Activated CD8-positive, alpha-beta T cell treated with anti-CD3 and anti-CD28 coated beads, Interleukin-2, amount 10 ng/mL, durations not matched to agents 7 days and 5 days (primary cell): ENCODE measurements at regions not wholly inside any gene's neighbourhood (a gene's known extent, or its start where the extent isn't known, plus 50 kb on each side); places are given as distances from the start of the nearest gene placed in this dataset.

Experiments used
- ATAC-seq: fragments of 150-1000 bp; cut with Tn5 transposase; one replicate; pipeline ENCODE4 v1.10.0; 2021; ENCODE audit warnings: moderate library complexity
- CTCF ChIA-PET: fragments of 350-600 bp; sonication (Branson Sonifier 250); formaldehyde crosslinking; loops from one replicate; lab custom pipeline; 2021; ENCODE audit warnings: antibody characterized with exemption; lab: Charles Lee
- POLR2A ChIA-PET: fragments of 350-600 bp; sonication (Branson Sonifier 250); formaldehyde crosslinking; loops from one replicate; lab custom pipeline; 2021; ENCODE audit warnings: antibody characterized with exemption; lab: Charles Lee
- DNase-seq: peaks from one replicate; pipeline ENCODE4 v3.0.0-alpha.2; 2020
- H3K27ac Mint-ChIP-seq: one replicate; pipeline ENCODE4 v1.8.0; 2021; ENCODE audit warnings: mild to moderate bottlenecking, mixed read lengths
- H3K27me3 Mint-ChIP-seq: one replicate; pipeline ENCODE4 v1.8.0; 2021; ENCODE audit warnings: low read depth, mixed read lengths
- H3K36me3 Mint-ChIP-seq: one replicate; pipeline ENCODE4 v1.8.0; 2021; ENCODE audit warnings: low read depth, mixed read lengths
- H3K4me1 Mint-ChIP-seq: one replicate; pipeline ENCODE4 v1.8.0; 2021; ENCODE audit warnings: low read depth, mixed read lengths
- H3K4me3 Mint-ChIP-seq: one replicate; pipeline ENCODE4 v1.8.0; 2021; ENCODE audit warnings: mild to moderate bottlenecking, mixed read lengths
- H3K9me3 Mint-ChIP-seq: one replicate; pipeline ENCODE4 v1.8.0; 2022; ENCODE audit warnings: mixed read lengths; ENCODE audit not compliant: insufficient read depth

- no peak for DNase-seq
Measured at GRCh38 chr13:22423261-22423660, 752.4 kb downstream of the FGF9 start.

GRCh38 chr13:22425087-22425486 is 754.2 kb downstream of the FGF9 start:
- Mint-ChIP-seq H3K27ac (no peak overlapping the region), H3K4me1 (no peaks in the 10 kb centered on the region), H3K36me3 (no peaks in the 10 kb centered on the region), H3K4me3 (no peak overlapping the region), H3K9me3 (peaks cover 5% of the 10 kb centered on the region), H3K27me3 (no peaks in the 10 kb centered on the region)
- DNase-seq (no peak), ATAC-seq (no peak)
- POLR2A ChIA-PET: no interaction called here
- CTCF ChIA-PET: no interaction called here

More at GRCh38 chr13:22423261-22423660, 752.4 kb downstream of the FGF9 start:
- POLR2A ChIA-PET: no interaction called here
- Mint-ChIP-seq H3K9me3 (peaks cover 5% of the 10 kb centered on the region), H3K36me3 (no peaks in the 10 kb centered on the region), H3K4me3 (no peak overlapping the region), H3K4me1 (no peaks in the 10 kb centered on the region), H3K27me3 (no peaks in the 10 kb centered on the region), H3K27ac (no peak overlapping the region)
- CTCF ChIA-PET: no interaction called here
- no peak for ATAC-seq

- Mint-ChIP-seq H3K27me3 (no peaks in the 10 kb centered on the region), H3K4me3 (no peak overlapping the region), H3K4me1 (no peaks in the 10 kb centered on the region), H3K27ac (no peak overlapping the region), H3K9me3 (peaks cover 9% of the 10 kb centered on the region), H3K36me3 (no peaks in the 10 kb centered on the region)
- POLR2A ChIA-PET: no interaction called here
- ATAC-seq (no peak), DNase-seq (no peak)
- CTCF ChIA-PET: no interaction called here
Measured at GRCh38 chr13:22427066-22427465, 753.7 kb upstream of the SGCG start.

GRCh38 chr13:22427783-22428182 is 753.0 kb upstream of the SGCG start:
- H3K4me3 Mint-ChIP-seq: no peak overlapping the region
- peaks cover 13% of the 10 kb centered on the region for H3K9me3 Mint-ChIP-seq
- H3K27me3 Mint-ChIP-seq: no peaks in the 10 kb centered on the region
- ChIA-PET CTCF (no interaction called here), POLR2A (no interaction called here)
- no peaks in the 10 kb centered on the region for H3K4me1 Mint-ChIP-seq
- H3K36me3 Mint-ChIP-seq: no peaks in the 10 kb centered on the region
- ATAC-seq: no peak
- no peak for DNase-seq
- H3K27ac Mint-ChIP-seq: no peak overlapping the region

GRCh38 chr13:22428188-22428828 is 752.5 kb upstream of the SGCG start:
- ATAC-seq (no peak), DNase-seq (no peak)
- H3K27ac Mint-ChIP-seq: no peak overlapping the region
- no peaks in the 10 kb centered on the region for H3K27me3 Mint-ChIP-seq
- no peaks in the 10 kb centered on the region for H3K36me3 Mint-ChIP-seq
- ChIA-PET POLR2A (no interaction called here), CTCF (no interaction called here)
- no peak overlapping the region for H3K4me3 Mint-ChIP-seq
- no peaks in the 10 kb centered on the region for H3K4me1 Mint-ChIP-seq
- peaks cover 13% of the 10 kb centered on the region for H3K9me3 Mint-ChIP-seq

GRCh38 chr13:22432690-22433089 is 748.1 kb upstream of the SGCG start:
- DNase-seq: no peak
- H3K27me3 Mint-ChIP-seq: no peaks in the 10 kb centered on the region
- ChIA-PET CTCF (no interaction called here), POLR2A (no interaction called here)
- ATAC-seq: no peak
- H3K4me3 Mint-ChIP-seq: no peak overlapping the region
- H3K4me1 Mint-ChIP-seq: no peaks in the 10 kb centered on the region
- H3K36me3 Mint-ChIP-seq: no peaks in the 10 kb centered on the region
- H3K27ac Mint-ChIP-seq: no peak overlapping the region
- peaks cover 8% of the 10 kb centered on the region for H3K9me3 Mint-ChIP-seq

GRCh38 chr13:22447132-22447886 is 733.5 kb upstream of the SGCG start:
- no peaks in the 10 kb centered on the region for H3K27me3 Mint-ChIP-seq
- CTCF ChIA-PET: no interaction called here
- no peak overlapping the region for H3K27ac Mint-ChIP-seq

GRCh38 chr13:22449251-22449650 is 731.5 kb upstream of the SGCG start:
- Mint-ChIP-seq H3K4me3 (no peak overlapping the region), H3K27ac (no peak overlapping the region), H3K36me3 (no peaks in the 10 kb centered on the region), H3K4me1 (no peaks in the 10 kb centered on the region), H3K9me3 (peaks cover 3% of the 10 kb centered on the region), H3K27me3 (no peaks in the 10 kb centered on the region)
- DNase-seq (no peak), ATAC-seq (no peak)
- CTCF ChIA-PET: no interaction called here
- POLR2A ChIA-PET: no interaction called here

More at GRCh38 chr13:22447132-22447886, 733.5 kb upstream of the SGCG start:
- Mint-ChIP-seq H3K4me3 (no peak overlapping the region), H3K36me3 (no peaks in the 10 kb centered on the region), H3K4me1 (no peaks in the 10 kb centered on the region), H3K9me3 (peaks cover 3% of the 10 kb centered on the region)
- POLR2A ChIA-PET: no interaction called here
- DNase-seq (no peak), ATAC-seq (no peak)

GRCh38 chr13:22451327-22451741 is 729.4 kb upstream of the SGCG start:
- Mint-ChIP-seq H3K27ac (no peak overlapping the region), H3K9me3 (peaks cover 3% of the 10 kb centered on the region), H3K27me3 (no peaks in the 10 kb centered on the region), H3K4me3 (no peak overlapping the region), H3K4me1 (no peaks in the 10 kb centered on the region), H3K36me3 (no peaks in the 10 kb centered on the region)
- DNase-seq (no peak), ATAC-seq (no peak)
- CTCF ChIA-PET: no interaction called here
- POLR2A ChIA-PET: no interaction called here

GRCh38 chr13:22454586-22454985 is 726.2 kb upstream of the SGCG start:
- POLR2A ChIA-PET: no interaction called here
- Mint-ChIP-seq H3K4me3 (no peak overlapping the region), H3K4me1 (no peaks in the 10 kb centered on the region), H3K36me3 (no peaks in the 10 kb centered on the region), H3K9me3 (no peaks in the 10 kb centered on the region), H3K27ac (no peak overlapping the region), H3K27me3 (no peaks in the 10 kb centered on the region)
- no peak for DNase-seq
- no peak for ATAC-seq
- CTCF ChIA-PET: no interaction called here

GRCh38 chr13:22455036-22455435 is 725.7 kb upstream of the SGCG start:
- DNase-seq (no peak), ATAC-seq (no peak)
- CTCF ChIA-PET: no interaction called here
- Mint-ChIP-seq H3K27ac (no peak overlapping the region), H3K36me3 (no peaks in the 10 kb centered on the region), H3K27me3 (no peaks in the 10 kb centered on the region), H3K9me3 (no peaks in the 10 kb centered on the region), H3K4me1 (no peaks in the 10 kb centered on the region), H3K4me3 (no peak overlapping the region)
- POLR2A ChIA-PET: no interaction called here

GRCh38 chr13:22461854-22462490 is 718.8 kb upstream of the SGCG start:
- Mint-ChIP-seq H3K9me3 (no peaks in the 10 kb centered on the region), H3K27ac (no peak overlapping the region), H3K4me1 (no peaks in the 10 kb centered on the region), H3K36me3 (no peaks in the 10 kb centered on the region), H3K27me3 (no peaks in the 10 kb centered on the region), H3K4me3 (no peak overlapping the region)
- ChIA-PET POLR2A (no interaction called here), CTCF (no interaction called here)
- DNase-seq (no peak), ATAC-seq (no peak)
